Neural progenitor cell (in vitro differentiated cells): ENCODE measurements at regions not wholly inside any gene's neighbourhood (a gene's known extent, or its start where the extent isn't known, plus 50 kb on each side); places are given as distances from the start of the nearest gene placed in this dataset.
"Not testable (repeated sequence)": the region's sequence is repeated elsewhere in the genome, so short reads cannot be mapped to it uniquely, and the experiment has no call there.

ENCODE experiments used
- DNase-seq: peaks from one replicate; pipeline ENCODE4 v3.0.0-alpha.2; 2016; ENCODE audit warnings: low spot score
- H2AFZ ChIP-seq: fragments of 200-600 bp; sonication (generic); replicated peaks from 2 replicates; pipeline ENCODE4 v1.6.1; 2016; ENCODE audit warnings: antibody characterized with exemption
- H3F3A ChIP-seq: fragments of 200-600 bp; sonication (generic); 2 replicates; pipeline ENCODE4 v1.6.1; 2016; ENCODE audit warnings: antibody characterized with exemption, low read depth
- H3K27ac ChIP-seq: fragments of 200-600 bp; sonication (generic); 2 replicates; pipeline ENCODE4 v1.5.1; 2016; ENCODE audit warnings: mild to moderate bottlenecking
- H3K27me3 ChIP-seq: fragments of 200-600 bp; sonication (generic); 2 replicates; pipeline ENCODE4 v1.6.1; 2016; ENCODE audit warnings: mild to moderate bottlenecking, moderate library complexity
- H3K36me3 ChIP-seq: fragments of 200-600 bp; sonication (generic); 2 replicates; pipeline ENCODE4 v1.5.1; 2016
- H3K4me1 ChIP-seq: fragments of 200-600 bp; sonication (generic); 2 replicates; pipeline ENCODE4 v1.6.1; 2016; ENCODE audit warnings: mixed run types
- H3K4me2 ChIP-seq: fragments of 200-600 bp; sonication (generic); 2 replicates; pipeline ENCODE4 v1.6.1; 2016
- H3K4me3 ChIP-seq: fragments of 200-600 bp; sonication (generic); 2 replicates; pipeline ENCODE4 v1.5.1; 2016
- H3K79me2 ChIP-seq: fragments of 200-600 bp; sonication (generic); 2 replicates; pipeline ENCODE4 v1.6.1; 2016; ENCODE audit warnings: low read depth
- H3K9ac ChIP-seq: fragments of 200-600 bp; sonication (generic); 2 replicates; pipeline ENCODE4 v1.6.1; 2016
- H3K9me3 ChIP-seq: fragments of 200-600 bp; sonication (generic); 2 replicates; pipeline ENCODE4 v1.5.1; 2016; ENCODE audit warnings: low read depth
- H4K20me1 ChIP-seq: fragments of 200-600 bp; sonication (generic); 2 replicates; pipeline ENCODE4 v1.6.1; 2016; ENCODE audit warnings: low read depth
- H3K27ac Mint-ChIP-seq: 3 replicates; pipeline ENCODE4 v1.8.0; 2021; ENCODE audit warnings: mixed read lengths
- H3K27me3 Mint-ChIP-seq: 2 replicates; pipeline ENCODE4 v1.8.0; 2022; ENCODE audit warnings: low read depth, mild to moderate bottlenecking, inconsistent platforms, moderate library complexity, mixed read lengths; ENCODE audit not compliant: insufficient read depth
- H3K36me3 Mint-ChIP-seq: 3 replicates; pipeline ENCODE4 v1.8.0; 2021; ENCODE audit warnings: mixed read lengths
- H3K4me1 Mint-ChIP-seq: 3 replicates; pipeline ENCODE4 v1.8.0; 2021; ENCODE audit warnings: mixed read lengths
- H3K4me3 Mint-ChIP-seq: 3 replicates; pipeline ENCODE4 v1.8.0; 2021; ENCODE audit warnings: mild to moderate bottlenecking, moderate library complexity, mixed read lengths
- H3K9me3 Mint-ChIP-seq: 3 replicates; pipeline ENCODE4 v1.8.0; 2020; ENCODE audit warnings: mixed read lengths
- EZH2 ChIP-seq: fragments of 200-600 bp; sonication (generic); IDR thresholded peaks from 2 replicates; pipeline ENCODE4 v1.6.1; 2017; ENCODE audit warnings: antibody characterized with exemption, mild to moderate bottlenecking, moderate library complexity
- EZH2phosphoT487 ChIP-seq: fragments of 200-600 bp; sonication (generic); IDR thresholded peaks from 2 replicates; pipeline ENCODE4 v1.6.1; 2017; ENCODE audit warnings: antibody characterized with exemption
- TF ChIP-seq, protein P1 (sequence below): fragments of 200-600 bp; sonication (generic); IDR thresholded peaks from 2 replicates; pipeline ENCODE4 v1.5.1; 2017; ENCODE audit warnings: antibody characterized with exemption, mild to moderate bottlenecking

DNA sequence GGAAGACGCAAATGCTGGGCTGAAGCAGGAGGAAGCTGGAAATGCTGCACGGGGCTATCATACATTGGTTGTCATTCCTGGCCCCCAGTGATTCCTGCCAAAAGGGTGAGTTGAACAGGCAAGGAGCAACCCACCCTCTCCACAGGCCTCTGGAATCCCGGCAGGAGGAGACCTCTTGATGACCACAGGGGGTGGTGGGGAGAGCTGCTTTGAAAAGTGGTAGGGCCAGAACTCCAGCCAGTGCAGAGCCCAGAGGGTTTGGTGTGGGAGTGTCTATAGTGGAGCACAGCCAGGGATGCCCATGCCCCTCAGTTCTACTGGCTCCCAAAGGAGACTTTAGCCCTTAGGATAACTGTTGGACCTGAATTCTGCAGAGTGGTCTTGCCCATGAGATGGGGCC lies 89.2 kb downstream of the SAMD9 start:
- Histone ChIP-seq H3F3A (no peaks in the 10 kb centered on the region), H3K9ac (no peak overlapping the region), H2AFZ (no peak overlapping the region), H3K4me3 (no peak overlapping the region), H3K36me3 (no peaks in the 10 kb centered on the region), H3K79me2 (no peaks in the 10 kb centered on the region), H3K4me1 (no peaks in the 10 kb centered on the region), H4K20me1 (no peaks in the 10 kb centered on the region), H3K4me2 (no peak overlapping the region), H3K27me3 (no peaks in the 10 kb centered on the region), H3K27ac (no peak overlapping the region), H3K9me3 (no peaks in the 10 kb centered on the region)
- TF ChIP-seq EZH2 (no peak), EZH2phosphoT487 (no peak)
- no peak for DNase-seq
- H3K4me1 Mint-ChIP-seq: no peaks in the 10 kb centered on the region
- peaks cover 29% of the 10 kb centered on the region for H3K9me3 Mint-ChIP-seq
- H3K27ac Mint-ChIP-seq: no peak overlapping the region
- peaks cover 5% of the 10 kb centered on the region for H3K27me3 Mint-ChIP-seq
- H3K4me3 Mint-ChIP-seq: no peak overlapping the region
- peaks cover 6% of the 10 kb centered on the region for H3K36me3 Mint-ChIP-seq

DNA sequence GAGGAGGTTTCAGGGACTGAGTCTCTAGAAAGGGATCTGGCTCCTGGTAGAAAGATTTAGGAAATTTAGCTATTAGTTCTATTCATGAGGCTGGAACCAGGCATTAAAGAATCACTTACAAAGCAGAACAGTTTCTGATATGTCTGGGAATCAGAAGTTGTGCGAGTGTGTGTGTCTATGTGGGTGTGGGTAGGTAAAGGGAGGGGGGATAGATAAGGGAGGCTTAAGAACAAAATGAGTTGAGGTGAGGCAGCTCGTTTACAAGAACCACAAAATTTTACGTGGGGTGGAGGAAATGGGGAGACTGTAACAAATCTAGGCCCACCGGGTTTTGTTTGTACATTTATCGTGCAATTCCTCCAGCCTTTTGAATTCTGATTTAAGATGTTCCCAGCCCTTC lies 90.7 kb downstream of the SAMD9 start:
- H3K4me1 Mint-ChIP-seq: no peaks in the 10 kb centered on the region
- no peak overlapping the region for H2AFZ ChIP-seq

DNA sequence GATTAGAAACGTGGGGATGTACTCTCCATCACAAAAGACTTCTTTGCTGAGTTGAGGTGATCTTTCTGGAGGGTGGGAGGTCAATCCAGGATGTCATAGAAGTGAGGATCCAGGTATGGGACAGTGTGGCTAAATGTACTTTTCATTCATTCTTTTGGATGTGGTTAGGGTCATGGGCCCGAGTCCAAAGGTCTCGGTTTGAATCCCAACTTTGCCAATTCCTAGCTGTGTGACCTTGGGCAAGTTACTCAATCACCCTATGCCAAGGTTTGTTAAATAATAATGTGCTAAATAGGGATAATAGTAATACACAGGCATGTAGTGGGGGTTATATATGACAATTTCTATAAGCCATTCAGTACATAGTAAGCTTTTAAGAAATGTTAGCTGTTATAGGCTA lies 91.4 kb downstream of the SAMD9 start:
- TF ChIP-seq EZH2phosphoT487 (no peak), EZH2 (no peak)
- TF ChIP-seq, protein P1, sequence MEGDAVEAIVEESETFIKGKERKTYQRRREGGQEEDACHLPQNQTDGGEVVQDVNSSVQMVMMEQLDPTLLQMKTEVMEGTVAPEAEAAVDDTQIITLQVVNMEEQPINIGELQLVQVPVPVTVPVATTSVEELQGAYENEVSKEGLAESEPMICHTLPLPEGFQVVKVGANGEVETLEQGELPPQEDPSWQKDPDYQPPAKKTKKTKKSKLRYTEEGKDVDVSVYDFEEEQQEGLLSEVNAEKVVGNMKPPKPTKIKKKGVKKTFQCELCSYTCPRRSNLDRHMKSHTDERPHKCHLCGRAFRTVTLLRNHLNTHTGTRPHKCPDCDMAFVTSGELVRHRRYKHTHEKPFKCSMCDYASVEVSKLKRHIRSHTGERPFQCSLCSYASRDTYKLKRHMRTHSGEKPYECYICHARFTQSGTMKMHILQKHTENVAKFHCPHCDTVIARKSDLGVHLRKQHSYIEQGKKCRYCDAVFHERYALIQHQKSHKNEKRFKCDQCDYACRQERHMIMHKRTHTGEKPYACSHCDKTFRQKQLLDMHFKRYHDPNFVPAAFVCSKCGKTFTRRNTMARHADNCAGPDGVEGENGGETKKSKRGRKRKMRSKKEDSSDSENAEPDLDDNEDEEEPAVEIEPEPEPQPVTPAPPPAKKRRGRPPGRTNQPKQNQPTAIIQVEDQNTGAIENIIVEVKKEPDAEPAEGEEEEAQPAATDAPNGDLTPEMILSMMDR: no peak
- Mint-ChIP-seq H3K4me3 (no peak overlapping the region), H3K4me1 (peaks cover 1% of the 10 kb centered on the region), H3K36me3 (peaks cover 2% of the 10 kb centered on the region), H3K27ac (no peak overlapping the region), H3K27me3 (peaks cover 3% of the 10 kb centered on the region), H3K9me3 (peaks cover 17% of the 10 kb centered on the region)
- H3K9ac ChIP-seq: no peak overlapping the region
- H3K4me2 ChIP-seq: no peak overlapping the region
- H3K4me3 ChIP-seq: no peak overlapping the region
- DNase-seq: no peak
- H3K27me3 ChIP-seq: no peaks in the 10 kb centered on the region
- no peaks in the 10 kb centered on the region for H3F3A ChIP-seq
- no peaks in the 10 kb centered on the region for H3K4me1 ChIP-seq
- no peak overlapping the region for H2AFZ ChIP-seq
- H3K79me2 ChIP-seq: no peaks in the 10 kb centered on the region
- no peak overlapping the region for H3K27ac ChIP-seq
- no peaks in the 10 kb centered on the region for H3K36me3 ChIP-seq
- no peaks in the 10 kb centered on the region for H4K20me1 ChIP-seq
- H3K9me3 ChIP-seq: no peaks in the 10 kb centered on the region

More for the DNA sequence above, 90.7 kb downstream of the SAMD9 start:
- Mint-ChIP-seq H3K27me3 (peaks cover 5% of the 10 kb centered on the region), H3K36me3 (peaks cover 2% of the 10 kb centered on the region), H3K9me3 (peaks cover 20% of the 10 kb centered on the region), H3K27ac (no peak overlapping the region), H3K4me3 (no peak overlapping the region)
- Histone ChIP-seq H3K27ac (no peak overlapping the region), H3K79me2 (no peaks in the 10 kb centered on the region), H3K4me1 (no peaks in the 10 kb centered on the region), H3K27me3 (no peaks in the 10 kb centered on the region), H3K9ac (no peak overlapping the region), H3F3A (no peaks in the 10 kb centered on the region), H4K20me1 (no peaks in the 10 kb centered on the region), H3K36me3 (no peaks in the 10 kb centered on the region), H3K4me3 (no peak overlapping the region), H3K4me2 (no peak overlapping the region), H3K9me3 (no peaks in the 10 kb centered on the region)
- TF ChIP-seq, protein P1: no peak
- no peak for TF ChIP-seq EZH2
- no peak for DNase-seq

DNA sequence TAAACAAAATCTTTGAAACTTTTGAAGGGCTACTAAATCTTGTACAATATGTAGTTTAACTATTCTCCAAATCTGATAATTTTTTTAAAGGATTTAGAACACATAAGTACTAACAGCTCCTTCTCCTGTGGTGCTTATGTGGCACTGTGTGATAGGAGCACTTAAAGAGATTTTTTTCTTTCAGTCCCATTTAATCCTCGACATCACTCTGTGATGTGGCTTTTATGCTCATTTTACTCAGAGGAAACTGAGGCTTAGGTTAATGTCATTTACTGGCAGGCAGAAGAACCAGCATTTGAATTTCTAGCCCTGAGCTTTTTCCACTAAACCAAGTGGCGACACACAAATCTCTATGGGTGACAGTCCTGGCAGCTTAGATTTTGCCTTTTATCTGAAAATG lies 92.4 kb downstream of the SAMD9 start:
- no peak overlapping the region for H3K27ac ChIP-seq
- no peak overlapping the region for H3K4me3 ChIP-seq
- no peaks in the 10 kb centered on the region for H3F3A ChIP-seq
- Mint-ChIP-seq H3K4me1 (peaks cover 2% of the 10 kb centered on the region), H3K36me3 (no peaks in the 10 kb centered on the region), H3K27me3 (peaks cover 3% of the 10 kb centered on the region), H3K9me3 (peaks cover 10% of the 10 kb centered on the region), H3K4me3 (no peak overlapping the region), H3K27ac (no peak overlapping the region)
- TF ChIP-seq EZH2phosphoT487 (no peak), EZH2 (no peak)
- TF ChIP-seq, protein P1: no peak
- H2AFZ ChIP-seq: no peak overlapping the region
- no peaks in the 10 kb centered on the region for H4K20me1 ChIP-seq
- no peaks in the 10 kb centered on the region for H3K9me3 ChIP-seq
- DNase-seq: no peak
- H3K36me3 ChIP-seq: no peaks in the 10 kb centered on the region
- no peaks in the 10 kb centered on the region for H3K27me3 ChIP-seq
- no peak overlapping the region for H3K9ac ChIP-seq
- H3K79me2 ChIP-seq: no peaks in the 10 kb centered on the region
- H3K4me2 ChIP-seq: no peak overlapping the region
- H3K4me1 ChIP-seq: no peaks in the 10 kb centered on the region

DNA sequence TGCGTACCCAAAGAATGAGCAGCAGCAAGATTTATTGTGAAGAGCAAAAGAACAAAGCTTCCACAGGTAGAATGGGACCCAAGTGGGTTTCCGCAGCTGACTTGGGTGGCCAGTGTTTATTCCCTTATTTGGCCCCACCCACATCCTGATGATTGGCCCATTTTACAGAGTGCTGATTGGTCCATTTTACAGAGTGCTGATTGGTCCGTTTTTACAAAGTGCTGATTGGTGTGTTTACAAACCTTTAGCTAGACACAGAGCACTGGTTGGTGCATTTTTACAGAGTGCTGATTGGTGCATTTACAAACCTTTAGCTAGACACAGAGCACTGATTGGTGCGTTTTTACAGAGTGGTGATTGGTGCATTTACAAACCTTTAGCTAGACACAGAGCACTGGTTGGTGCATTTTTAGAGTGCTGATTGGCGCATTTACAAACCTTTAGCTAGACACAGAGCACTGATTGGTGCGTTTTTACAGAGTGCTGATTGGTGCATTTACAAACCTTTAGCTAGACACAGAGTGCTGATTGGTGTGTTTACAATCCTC lies 94.8 kb downstream of the SAMD9 start:
- not testable (repeated sequence) for H3F3A ChIP-seq, H2AFZ ChIP-seq

More for the DNA sequence above, 94.8 kb downstream of the SAMD9 start:
- not testable (repeated sequence) for H3K36me3 ChIP-seq, DNase-seq, H3K36me3 Mint-ChIP-seq, H3K9me3 ChIP-seq, H3K4me2 ChIP-seq, H3K27me3 ChIP-seq, H3K27ac ChIP-seq, H3K79me2 ChIP-seq, H3K9me3 Mint-ChIP-seq, H3K27me3 Mint-ChIP-seq, H3K4me1 Mint-ChIP-seq, H3K4me1 ChIP-seq, H3K4me3 Mint-ChIP-seq, H3K4me3 ChIP-seq, H3K9ac ChIP-seq, H4K20me1 ChIP-seq
- peak overlapping the region; percentile 42 for H3K27ac Mint-ChIP-seq
